ENCODE measurements at regions not wholly inside any gene's neighbourhood (a gene's known extent, or its start where the extent isn't known, plus 50 kb on each side); places are given as distances from the start of the nearest gene placed in this dataset.

DNA sequence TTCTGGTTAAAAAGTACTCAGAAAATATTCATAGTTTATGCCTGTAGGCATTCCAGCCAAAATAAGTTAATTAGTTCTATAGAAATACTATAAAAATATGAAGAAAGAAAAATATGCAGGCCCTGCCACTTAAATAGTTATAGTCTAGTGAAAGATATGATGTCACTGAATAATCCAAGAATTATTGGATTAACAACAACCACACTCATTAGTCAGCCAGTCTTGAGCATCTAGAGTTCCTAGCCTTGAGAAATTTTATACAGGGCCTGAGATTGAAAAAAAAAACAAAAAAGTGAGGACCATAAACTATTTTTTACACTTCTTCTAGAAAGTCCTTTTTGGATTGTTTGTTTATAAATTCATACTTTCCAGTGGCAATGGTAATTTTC lies 823.0 kb downstream of the FAT4 start:
- Histone ChIP-seq H3K4me2 (ENCODE audit: insufficient read depth, low read length) (no peak overlapping the region), H3K9me3 (ENCODE audit: insufficient read depth, low read length, severe bottlenecking) (no peaks in the 10 kb centered on the region), H3K36me3 (ENCODE audit: insufficient read depth, low read length) (no peaks in the 10 kb centered on the region), H3K79me2 (ENCODE audit: insufficient read depth, low read length) (no peaks in the 10 kb centered on the region), H3K27ac (ENCODE audit: low read length) (no peak overlapping the region), H3K4me3 (ENCODE audit: low read depth in 1 of 2, low read length in 2 of 2) (no peak overlapping the region), H3K4me1 (ENCODE audit: insufficient read depth, low read length) (no peaks in the 10 kb centered on the region), H2AFZ (ENCODE audit: low read depth, low read length) (no peak overlapping the region), H4K20me1 (ENCODE audit: insufficient read depth, low read length) (no peaks in the 10 kb centered on the region), H3K9ac (ENCODE audit: low read depth, low read length) (no peak overlapping the region), H3K27me3 (ENCODE audit: insufficient read depth, low read length, poor library complexity) (no peaks in the 10 kb centered on the region)
- DNase-seq: no peak
- TF ChIP-seq, protein P1, sequence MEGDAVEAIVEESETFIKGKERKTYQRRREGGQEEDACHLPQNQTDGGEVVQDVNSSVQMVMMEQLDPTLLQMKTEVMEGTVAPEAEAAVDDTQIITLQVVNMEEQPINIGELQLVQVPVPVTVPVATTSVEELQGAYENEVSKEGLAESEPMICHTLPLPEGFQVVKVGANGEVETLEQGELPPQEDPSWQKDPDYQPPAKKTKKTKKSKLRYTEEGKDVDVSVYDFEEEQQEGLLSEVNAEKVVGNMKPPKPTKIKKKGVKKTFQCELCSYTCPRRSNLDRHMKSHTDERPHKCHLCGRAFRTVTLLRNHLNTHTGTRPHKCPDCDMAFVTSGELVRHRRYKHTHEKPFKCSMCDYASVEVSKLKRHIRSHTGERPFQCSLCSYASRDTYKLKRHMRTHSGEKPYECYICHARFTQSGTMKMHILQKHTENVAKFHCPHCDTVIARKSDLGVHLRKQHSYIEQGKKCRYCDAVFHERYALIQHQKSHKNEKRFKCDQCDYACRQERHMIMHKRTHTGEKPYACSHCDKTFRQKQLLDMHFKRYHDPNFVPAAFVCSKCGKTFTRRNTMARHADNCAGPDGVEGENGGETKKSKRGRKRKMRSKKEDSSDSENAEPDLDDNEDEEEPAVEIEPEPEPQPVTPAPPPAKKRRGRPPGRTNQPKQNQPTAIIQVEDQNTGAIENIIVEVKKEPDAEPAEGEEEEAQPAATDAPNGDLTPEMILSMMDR (IDR thresholded peaks at IDR 0.05; ENCODE audit: borderline replicate concordance, extremely low read depth, low read length, poor library complexity, severe bottlenecking): no peak
- TF ChIP-seq EZH2 (IDR thresholded peaks at IDR 0.05; ENCODE audit: borderline replicate concordance, low read depth, low read length, severe bottlenecking): no peak
- no peak for ATAC-seq (ENCODE audit: insufficient read depth, low read depth)

DNA sequence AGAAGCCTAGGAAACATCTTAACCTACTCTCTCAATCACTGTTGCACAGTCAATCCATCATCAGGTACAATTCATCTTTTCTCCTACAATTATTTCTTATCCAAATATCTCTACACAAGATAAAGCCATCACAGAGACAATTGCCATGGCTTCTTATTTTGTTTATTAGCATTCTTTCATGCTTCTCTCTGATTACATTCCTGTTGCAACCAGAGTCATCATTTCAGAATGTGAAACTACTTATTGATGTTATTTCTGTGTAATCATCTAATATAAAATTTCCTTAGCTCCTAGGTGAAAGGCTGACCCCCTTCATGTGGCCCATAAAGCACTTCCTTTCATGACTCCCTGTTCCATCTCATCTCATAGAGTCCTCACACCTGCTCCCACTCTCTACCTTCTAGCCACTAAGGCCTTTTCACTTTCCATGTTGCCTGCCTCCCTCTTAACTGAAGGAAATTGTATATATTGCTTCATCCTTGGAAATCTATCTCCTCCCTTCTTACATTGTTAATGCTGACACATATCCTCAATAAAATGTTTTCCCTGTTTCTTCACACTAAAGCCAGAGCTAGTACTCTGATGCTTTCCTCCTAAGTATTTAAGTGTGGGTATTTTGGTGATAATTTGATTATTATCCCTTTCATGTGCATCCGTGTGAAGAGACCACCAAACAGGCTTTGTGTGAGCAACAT lies 829.9 kb downstream of the FAT4 start:
- Histone ChIP-seq H3K27me3 (ENCODE audit: insufficient read depth, low read length, poor library complexity) (no peaks in the 10 kb centered on the region), H2AFZ (ENCODE audit: low read depth, low read length) (no peak overlapping the region), H3K4me3 (ENCODE audit: low read depth in 1 of 2, low read length in 2 of 2) (no peak overlapping the region), H3K36me3 (ENCODE audit: insufficient read depth, low read length) (no peaks in the 10 kb centered on the region), H3K4me2 (ENCODE audit: insufficient read depth, low read length) (no peak overlapping the region), H3K9me3 (ENCODE audit: insufficient read depth, low read length, severe bottlenecking) (no peaks in the 10 kb centered on the region), H3K9ac (ENCODE audit: low read depth, low read length) (no peak overlapping the region), H3K4me1 (ENCODE audit: insufficient read depth, low read length) (no peaks in the 10 kb centered on the region), H3K79me2 (ENCODE audit: insufficient read depth, low read length) (no peaks in the 10 kb centered on the region), H4K20me1 (ENCODE audit: insufficient read depth, low read length) (no peaks in the 10 kb centered on the region), H3K27ac (ENCODE audit: low read length) (no peak overlapping the region)
- TF ChIP-seq, protein P1 (IDR thresholded peaks at IDR 0.05; ENCODE audit: borderline replicate concordance, extremely low read depth, low read length, poor library complexity, severe bottlenecking): no peak
- no peak for TF ChIP-seq EZH2 (IDR thresholded peaks at IDR 0.05; ENCODE audit: borderline replicate concordance, low read depth, low read length, severe bottlenecking)
- ATAC-seq (ENCODE audit: insufficient read depth, low read depth): no peak
- no peak for DNase-seq

DNA sequence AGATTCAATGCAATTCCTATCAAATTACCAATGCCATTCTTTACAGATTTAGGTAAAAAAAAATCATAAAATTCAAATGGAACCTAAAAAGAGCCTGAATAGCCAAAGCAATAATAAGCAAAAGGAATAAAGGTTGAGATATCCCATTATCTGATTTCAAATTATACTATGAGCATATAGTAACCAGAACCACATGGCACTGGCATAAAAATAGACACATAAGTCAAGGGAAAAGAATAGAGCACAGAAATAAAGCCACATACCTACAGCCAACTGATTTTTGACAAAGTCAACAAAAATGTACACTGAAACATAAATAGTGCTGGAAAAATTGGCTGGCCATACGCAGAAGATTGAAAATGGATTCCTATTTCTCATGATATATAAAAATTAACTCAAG lies 853.7 kb downstream of the FAT4 start:
- H3K4me1 ChIP-seq (ENCODE audit: insufficient read depth, low read length): no peaks in the 10 kb centered on the region
- H3K27me3 ChIP-seq (ENCODE audit: insufficient read depth, low read length, poor library complexity): no peaks in the 10 kb centered on the region
- H3K36me3 ChIP-seq (ENCODE audit: insufficient read depth, low read length): no peaks in the 10 kb centered on the region
- H3K4me2 ChIP-seq (ENCODE audit: insufficient read depth, low read length): no peak overlapping the region
- no peaks in the 10 kb centered on the region for H3K9me3 ChIP-seq (ENCODE audit: insufficient read depth, low read length, severe bottlenecking)
- no peak for ATAC-seq (ENCODE audit: insufficient read depth, low read depth)
- DNase-seq: no peak
- no peak overlapping the region for H3K27ac ChIP-seq (ENCODE audit: low read length)
- H3K9ac ChIP-seq (ENCODE audit: low read depth, low read length): no peak overlapping the region
- no peaks in the 10 kb centered on the region for H4K20me1 ChIP-seq (ENCODE audit: insufficient read depth, low read length)
- no peaks in the 10 kb centered on the region for H3K79me2 ChIP-seq (ENCODE audit: insufficient read depth, low read length)
- no peak overlapping the region for H2AFZ ChIP-seq (ENCODE audit: low read depth, low read length)
- no peak overlapping the region for H3K4me3 ChIP-seq (ENCODE audit: low read depth in 1 of 2, low read length in 2 of 2)
- TF ChIP-seq, protein P1 (IDR thresholded peaks at IDR 0.05; ENCODE audit: borderline replicate concordance, extremely low read depth, low read length, poor library complexity, severe bottlenecking): no peak
- TF ChIP-seq EZH2 (IDR thresholded peaks at IDR 0.05; ENCODE audit: borderline replicate concordance, low read depth, low read length, severe bottlenecking): no peak
